OCI-LY3 (cell line): ENCODE measurements at regions not wholly inside any gene's neighbourhood (a gene's known extent, or its start where the extent isn't known, plus 50 kb on each side); places are given as distances from the start of the nearest gene placed in this dataset.

Source experiments
- H2AFZ ChIP-seq: fragments of 200-600, 300-600 bp; shearing (Covaris generic); 2 replicates; pipeline ENCODE4 v1.6.0; 2014; ENCODE audit warnings: antibody characterized with exemption, low read depth, low read length
- H3K27ac ChIP-seq: fragments of 200-600, 300-600 bp; sonication (generic); 2 replicates; pipeline ENCODE4 v1.5.1; 2014; ENCODE audit warnings: mild to moderate bottlenecking, low read length, moderate library complexity, mixed read lengths
- H3K27me3 ChIP-seq: fragments of 200-600, 300-600 bp; sonication (generic); 2 replicates; pipeline ENCODE4 v1.6.1; 2014; ENCODE audit warnings: low read depth, low read length, mixed read lengths
- H3K36me3 ChIP-seq: fragments of 200-600, 300-600 bp; sonication (generic); replicated peaks from 2 replicates; pipeline ENCODE3; 2014; ENCODE audit warnings: low read depth, low read length, mixed read lengths
- H3K4me1 ChIP-seq: fragments of 300-600, 200-600 bp; sonication (generic); 2 replicates; pipeline ENCODE4 v1.6.1; 2014; ENCODE audit warnings: low read length, mixed read lengths
- H3K4me2 ChIP-seq: fragments of 200-600, 300-600 bp; sonication (generic); 2 replicates; pipeline ENCODE4 v1.6.1; 2014; ENCODE audit warnings: low read length, mixed read lengths
- H3K4me3 ChIP-seq: fragments of 300-600, 200-600 bp; sonication (generic); 2 replicates; pipeline ENCODE4 v1.5.1; 2014; ENCODE audit warnings: antibody characterized with exemption, mild to moderate bottlenecking, low read length, moderate library complexity
- H3K79me2 ChIP-seq: fragments of 300-600, 200-600 bp; shearing (Covaris generic); 2 replicates; pipeline ENCODE4 v1.6.1; 2014; ENCODE audit warnings: mild to moderate bottlenecking, low read length, mixed read lengths
- H3K9ac ChIP-seq: fragments of 300-600, 200-600 bp; shearing (Covaris generic); 2 replicates; pipeline ENCODE4 v1.6.0; 2014; ENCODE audit warnings: mild to moderate bottlenecking, low read length, moderate library complexity
- H3K9me3 ChIP-seq: fragments of 200-600, 300-600 bp; shearing (Covaris generic); 2 replicates; pipeline ENCODE4 v1.6.1; 2014; ENCODE audit warnings: low read length, mixed read lengths; ENCODE audit not compliant: insufficient read depth
- H4K20me1 ChIP-seq: fragments of 200-600, 300-600 bp; sonication (generic); 2 replicates; pipeline ENCODE4 v1.6.1; 2016; ENCODE audit warnings: low read length, mixed read lengths; ENCODE audit not compliant: insufficient read depth
- EZH2phosphoT487 ChIP-seq: fragments of 200-600 bp; shearing (Covaris generic); IDR thresholded peaks from 2 replicates; pipeline ENCODE4 v1.6.1; 2018; ENCODE audit warnings: antibody characterized with exemption, mixed run types, low read depth
- TF ChIP-seq, protein P1 (sequence below): fragments of 200-600, 300-600 bp; sonication (generic); IDR thresholded peaks from 2 replicates; pipeline ENCODE4 v1.5.1; 2014; ENCODE audit warnings: antibody characterized with exemption, low read length, low read depth

DNA sequence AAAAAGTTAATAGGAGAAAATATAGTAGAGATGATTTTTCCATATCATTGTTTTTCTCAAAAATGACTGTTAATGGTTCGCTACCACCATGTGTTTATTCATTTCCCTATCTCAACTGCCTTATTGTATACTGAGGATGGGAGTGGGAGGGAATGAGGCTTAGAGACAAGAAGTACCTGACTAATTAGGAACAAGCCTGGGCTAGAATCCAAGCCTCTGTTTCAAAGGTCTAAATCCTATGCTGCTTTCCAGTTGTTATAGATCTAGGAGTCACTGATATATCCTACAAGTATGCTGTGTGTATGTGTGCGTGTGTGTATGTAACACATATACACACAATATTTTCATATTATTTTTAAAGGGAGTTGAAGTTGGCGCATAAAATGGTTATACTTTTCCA is 465.9 kb downstream of the EPHA4 start:
- no peak overlapping the region for H3K4me3 ChIP-seq
- no peak overlapping the region for H3K4me2 ChIP-seq
- H2AFZ ChIP-seq: no peak overlapping the region
- H3K27me3 ChIP-seq: no peaks in the 10 kb centered on the region
- no peak overlapping the region for H3K9ac ChIP-seq
- H3K27ac ChIP-seq: no peak overlapping the region
- H4K20me1 ChIP-seq: no peaks in the 10 kb centered on the region
- H3K4me1 ChIP-seq: peaks cover 23% of the 10 kb centered on the region
- H3K36me3 ChIP-seq: no peaks in the 10 kb centered on the region
- no peaks in the 10 kb centered on the region for H3K79me2 ChIP-seq
- H3K9me3 ChIP-seq: no peaks in the 10 kb centered on the region
- TF ChIP-seq EZH2phosphoT487: no peak
- TF ChIP-seq, protein P1, sequence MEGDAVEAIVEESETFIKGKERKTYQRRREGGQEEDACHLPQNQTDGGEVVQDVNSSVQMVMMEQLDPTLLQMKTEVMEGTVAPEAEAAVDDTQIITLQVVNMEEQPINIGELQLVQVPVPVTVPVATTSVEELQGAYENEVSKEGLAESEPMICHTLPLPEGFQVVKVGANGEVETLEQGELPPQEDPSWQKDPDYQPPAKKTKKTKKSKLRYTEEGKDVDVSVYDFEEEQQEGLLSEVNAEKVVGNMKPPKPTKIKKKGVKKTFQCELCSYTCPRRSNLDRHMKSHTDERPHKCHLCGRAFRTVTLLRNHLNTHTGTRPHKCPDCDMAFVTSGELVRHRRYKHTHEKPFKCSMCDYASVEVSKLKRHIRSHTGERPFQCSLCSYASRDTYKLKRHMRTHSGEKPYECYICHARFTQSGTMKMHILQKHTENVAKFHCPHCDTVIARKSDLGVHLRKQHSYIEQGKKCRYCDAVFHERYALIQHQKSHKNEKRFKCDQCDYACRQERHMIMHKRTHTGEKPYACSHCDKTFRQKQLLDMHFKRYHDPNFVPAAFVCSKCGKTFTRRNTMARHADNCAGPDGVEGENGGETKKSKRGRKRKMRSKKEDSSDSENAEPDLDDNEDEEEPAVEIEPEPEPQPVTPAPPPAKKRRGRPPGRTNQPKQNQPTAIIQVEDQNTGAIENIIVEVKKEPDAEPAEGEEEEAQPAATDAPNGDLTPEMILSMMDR: no peak

GRCh38 chr2:221107424-221107823 is 464.7 kb downstream of the EPHA4 start:
- Histone ChIP-seq H4K20me1 (no peaks in the 10 kb centered on the region), H3K36me3 (no peaks in the 10 kb centered on the region), H2AFZ (no peak overlapping the region), H3K4me2 (no peak overlapping the region), H3K4me3 (no peak overlapping the region), H3K9ac (no peak overlapping the region), H3K27me3 (no peaks in the 10 kb centered on the region), H3K27ac (no peak overlapping the region), H3K9me3 (no peaks in the 10 kb centered on the region), H3K4me1 (peaks cover 23% of the 10 kb centered on the region), H3K79me2 (no peaks in the 10 kb centered on the region)
- TF ChIP-seq EZH2phosphoT487: no peak
- TF ChIP-seq, protein P1: no peak

GRCh38 chr2:221109552-221109951 is 462.6 kb downstream of the EPHA4 start:
- no peaks in the 10 kb centered on the region for H3K9me3 ChIP-seq
- no peak overlapping the region for H2AFZ ChIP-seq
- no peak overlapping the region for H3K9ac ChIP-seq
- peaks cover 12% of the 10 kb centered on the region for H3K4me1 ChIP-seq
- TF ChIP-seq, protein P1: no peak
- no peak for TF ChIP-seq EZH2phosphoT487
- H3K79me2 ChIP-seq: no peaks in the 10 kb centered on the region
- H4K20me1 ChIP-seq: no peaks in the 10 kb centered on the region
- no peaks in the 10 kb centered on the region for H3K27me3 ChIP-seq
- H3K27ac ChIP-seq: no peak overlapping the region
- no peak overlapping the region for H3K4me3 ChIP-seq
- H3K36me3 ChIP-seq: no peaks in the 10 kb centered on the region
- H3K4me2 ChIP-seq: peak overlapping the region; percentile 28

- no peaks in the 10 kb centered on the region for H3K79me2 ChIP-seq
- H3K4me3 ChIP-seq: no peak overlapping the region
- H3K9ac ChIP-seq: no peak overlapping the region
- no peak overlapping the region for H3K4me2 ChIP-seq
- no peaks in the 10 kb centered on the region for H4K20me1 ChIP-seq
- H3K36me3 ChIP-seq: no peaks in the 10 kb centered on the region
- H3K4me1 ChIP-seq: peaks cover 33% of the 10 kb centered on the region
- no peaks in the 10 kb centered on the region for H3K9me3 ChIP-seq
- H3K27me3 ChIP-seq: no peaks in the 10 kb centered on the region
- TF ChIP-seq, protein P1: no peak
- no peak for TF ChIP-seq EZH2phosphoT487
- no peak overlapping the region for H3K27ac ChIP-seq
- no peak overlapping the region for H2AFZ ChIP-seq
Measured at GRCh38 chr2:221111739-221112138, 460.4 kb downstream of the EPHA4 start.
